ENCODE measurements at regions not wholly inside any gene's neighbourhood (a gene's known extent, or its start where the extent isn't known, plus 50 kb on each side); places are given as distances from the start of the nearest gene placed in this dataset.
A peak's percentile ranks its signal among the peaks of the same experiment; 100 is the strongest.

DNA sequence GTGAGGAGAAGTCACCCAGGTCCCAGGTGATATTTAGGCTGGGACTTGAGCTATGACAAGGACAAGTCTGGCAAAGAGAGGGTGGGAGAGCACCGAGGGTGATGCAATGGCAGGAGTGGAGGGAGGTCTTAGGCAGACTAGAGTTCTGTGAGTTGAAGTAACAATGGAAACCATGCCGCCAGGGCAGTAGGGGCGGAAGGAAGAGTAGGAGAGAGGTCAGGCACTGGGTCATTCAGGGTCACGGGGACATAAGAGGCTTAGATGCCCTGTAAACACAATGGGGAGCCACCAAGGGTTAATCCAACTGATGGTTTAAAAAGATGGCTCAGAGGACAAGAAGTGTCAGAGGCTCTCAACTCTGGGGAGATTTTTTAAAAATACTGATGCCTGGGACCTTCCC lies 199.7 kb upstream of the LRTM1 start:
- Mint-ChIP-seq H3K4me3 (no peak overlapping the region), H3K27ac (no peak overlapping the region), H3K9me3 (0 out of 2 replicates have a peak, but pooled peaks cover 3% of the 10 kb centered on the region), H3K27me3 (ENCODE audit: low read depth) (no peaks in the 10 kb centered on the region), H3K4me1 (peaks cover 11% of the 10 kb centered on the region), H3K36me3 (no peaks in the 10 kb centered on the region)
- ATAC-seq (peak; percentile 44; the same call in 1 of the 2 replicates), DNase-seq (ENCODE audit: low spot score) (no peak)
- ChIA-PET POLR2A (no interaction called here), CTCF (interaction anchor here (0.6 kb wide), 1 partner anchor 1736 kb away, joined by 3 read pairs; no protein-coding TSS in a partner anchor)
- no peak for TF ChIP-seq EMX1 (CRISPR knock-in tag; IDR thresholded peaks at IDR 0.05)
- TF ChIP-seq, protein P1, sequence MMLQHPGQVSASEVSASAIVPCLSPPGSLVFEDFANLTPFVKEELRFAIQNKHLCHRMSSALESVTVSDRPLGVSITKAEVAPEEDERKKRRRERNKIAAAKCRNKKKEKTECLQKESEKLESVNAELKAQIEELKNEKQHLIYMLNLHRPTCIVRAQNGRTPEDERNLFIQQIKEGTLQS (CRISPR knock-in tag; conservative IDR thresholded peaks at IDR 0.05): 0 out of 2 replicates have a peak, but pooled peaks have one; percentile 17

DNA sequence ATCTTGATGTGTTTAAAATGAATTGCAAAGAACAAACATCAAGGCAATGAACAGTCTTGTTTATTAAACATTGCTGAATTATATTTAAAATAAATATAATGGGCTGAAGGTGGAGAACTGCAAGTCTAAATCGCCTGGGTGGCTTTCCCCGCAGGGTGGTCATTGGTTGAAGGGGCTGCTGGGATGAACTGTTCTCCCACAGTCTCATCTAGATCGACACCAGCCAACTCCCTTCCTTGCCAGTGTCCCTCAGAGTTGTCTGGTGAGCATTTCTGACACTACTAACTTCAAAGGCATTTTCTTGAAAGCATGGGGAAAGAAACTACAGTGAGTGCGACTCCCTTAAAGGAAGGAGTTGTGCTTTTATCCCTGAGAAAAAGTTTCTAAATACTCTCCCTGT lies 196.5 kb upstream of the LRTM1 start:
- Mint-ChIP-seq H3K36me3 (no peaks in the 10 kb centered on the region), H3K4me1 (peaks cover 11% of the 10 kb centered on the region), H3K4me3 (no peak overlapping the region), H3K27ac (no peak overlapping the region), H3K9me3 (no peaks in the 10 kb centered on the region), H3K27me3 (ENCODE audit: low read depth) (0 out of 2 replicates have a peak, but pooled peaks cover 2% of the 10 kb centered on the region)
- no peak for ATAC-seq
- CTCF ChIA-PET: no interaction called here
- POLR2A ChIA-PET: no interaction called here
- DNase-seq (ENCODE audit: low spot score): no peak
- TF ChIP-seq CBFB (CRISPR knock-in tag; IDR thresholded peaks at IDR 0.05; ENCODE audit: low read depth): no peak
- TF ChIP-seq, protein P2, sequence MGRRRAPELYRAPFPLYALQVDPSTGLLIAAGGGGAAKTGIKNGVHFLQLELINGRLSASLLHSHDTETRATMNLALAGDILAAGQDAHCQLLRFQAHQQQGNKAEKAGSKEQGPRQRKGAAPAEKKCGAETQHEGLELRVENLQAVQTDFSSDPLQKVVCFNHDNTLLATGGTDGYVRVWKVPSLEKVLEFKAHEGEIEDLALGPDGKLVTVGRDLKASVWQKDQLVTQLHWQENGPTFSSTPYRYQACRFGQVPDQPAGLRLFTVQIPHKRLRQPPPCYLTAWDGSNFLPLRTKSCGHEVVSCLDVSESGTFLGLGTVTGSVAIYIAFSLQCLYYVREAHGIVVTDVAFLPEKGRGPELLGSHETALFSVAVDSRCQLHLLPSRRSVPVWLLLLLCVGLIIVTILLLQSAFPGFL (CRISPR knock-in tag; IDR thresholded peaks at IDR 0.05; ENCODE audit: borderline replicate concordance): no peak
